ENCODE measurements at regions not wholly inside any gene's neighbourhood (a gene's known extent, or its start where the extent isn't known, plus 50 kb on each side); places are given as distances from the start of the nearest gene placed in this dataset.

DNA sequence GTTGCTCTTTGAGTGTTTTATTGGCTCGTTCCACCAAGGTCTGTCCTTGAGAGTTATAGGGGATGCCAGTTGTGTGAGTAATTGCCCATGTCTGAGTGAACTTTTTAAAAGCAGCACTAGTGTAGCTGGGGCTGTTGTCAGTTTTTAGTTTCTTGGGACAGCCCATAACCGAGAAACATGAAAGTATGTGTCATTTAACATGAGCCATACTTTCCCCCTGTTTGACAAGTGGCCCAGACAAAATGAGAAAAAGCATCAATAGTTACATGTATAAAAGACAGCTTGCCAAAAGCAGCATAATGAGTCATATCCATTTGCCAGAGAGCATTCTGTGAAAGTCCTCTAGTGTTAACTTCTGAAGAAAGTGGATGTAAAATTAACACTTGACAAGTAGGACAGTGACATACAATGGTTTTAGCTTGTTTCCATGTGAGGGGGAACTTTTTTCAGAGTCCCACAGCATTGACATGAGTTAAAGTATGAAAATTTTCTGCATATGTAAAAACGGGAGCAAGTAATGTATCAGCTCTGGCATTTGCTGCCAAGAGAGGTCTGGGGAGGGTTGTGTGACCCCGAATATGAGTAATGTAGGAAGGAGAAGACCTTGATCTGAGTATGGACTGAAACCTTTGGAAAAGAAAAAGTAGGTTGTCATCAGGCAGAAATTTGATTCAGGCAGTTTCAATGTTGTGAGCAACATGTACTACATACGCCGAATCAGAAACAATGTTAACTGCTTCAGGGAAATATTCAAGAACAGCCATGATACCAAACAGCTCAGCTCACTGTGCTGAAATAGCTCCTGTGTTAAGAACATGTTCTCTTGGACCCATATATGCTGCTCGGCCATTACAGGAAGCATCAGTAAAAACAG, 56.8 kb upstream of the ARL4D start:
- no peak overlapping the region for H3K27ac ChIP-seq (ENCODE audit: low read depth, low read length)
- peaks cover 16% of the 10 kb centered on the region for H3K4me1 Mint-ChIP-seq
- no peak overlapping the region for H3K4me3 Mint-ChIP-seq
- H3K36me3 ChIP-seq (ENCODE audit: control insufficient read depth, insufficient read depth, low read length): peaks cover 4% of the 10 kb centered on the region
- no peak overlapping the region for H3K4me3 ChIP-seq (ENCODE audit: low read length)
- TF ChIP-seq, protein P1, sequence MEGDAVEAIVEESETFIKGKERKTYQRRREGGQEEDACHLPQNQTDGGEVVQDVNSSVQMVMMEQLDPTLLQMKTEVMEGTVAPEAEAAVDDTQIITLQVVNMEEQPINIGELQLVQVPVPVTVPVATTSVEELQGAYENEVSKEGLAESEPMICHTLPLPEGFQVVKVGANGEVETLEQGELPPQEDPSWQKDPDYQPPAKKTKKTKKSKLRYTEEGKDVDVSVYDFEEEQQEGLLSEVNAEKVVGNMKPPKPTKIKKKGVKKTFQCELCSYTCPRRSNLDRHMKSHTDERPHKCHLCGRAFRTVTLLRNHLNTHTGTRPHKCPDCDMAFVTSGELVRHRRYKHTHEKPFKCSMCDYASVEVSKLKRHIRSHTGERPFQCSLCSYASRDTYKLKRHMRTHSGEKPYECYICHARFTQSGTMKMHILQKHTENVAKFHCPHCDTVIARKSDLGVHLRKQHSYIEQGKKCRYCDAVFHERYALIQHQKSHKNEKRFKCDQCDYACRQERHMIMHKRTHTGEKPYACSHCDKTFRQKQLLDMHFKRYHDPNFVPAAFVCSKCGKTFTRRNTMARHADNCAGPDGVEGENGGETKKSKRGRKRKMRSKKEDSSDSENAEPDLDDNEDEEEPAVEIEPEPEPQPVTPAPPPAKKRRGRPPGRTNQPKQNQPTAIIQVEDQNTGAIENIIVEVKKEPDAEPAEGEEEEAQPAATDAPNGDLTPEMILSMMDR (conservative IDR thresholded peaks at IDR 0.05): no peak
- H3K27me3 Mint-ChIP-seq (ENCODE audit: insufficient read depth): no peaks in the 10 kb centered on the region
- H3K9me3 ChIP-seq (ENCODE audit: control insufficient read depth, low read length): peaks cover 3% of the 10 kb centered on the region
- H3K36me3 Mint-ChIP-seq (ENCODE audit: low read depth): peaks cover 15% of the 10 kb centered on the region
- H3K27ac Mint-ChIP-seq: no peak overlapping the region
- no peak for DNase-seq
- 85 to 89% methylated on average over 6 to 7 of the region's 7 CpGs for WGBS, 2 experiments (ENCODE audit: insufficient coverage in 1 of 2, insufficient read length in 1 of 2)
- no peaks in the 10 kb centered on the region for H3K27me3 ChIP-seq (ENCODE audit: control insufficient read depth, insufficient read depth, low read length, poor library complexity, severe bottlenecking)
- H3K9ac ChIP-seq (ENCODE audit: extremely low read depth, low read length, poor library complexity, severe bottlenecking): no peak overlapping the region
- peaks cover 7% of the 10 kb centered on the region for H3K4me1 ChIP-seq (ENCODE audit: control insufficient read depth, insufficient read depth, low read length)
- H3K9me3 Mint-ChIP-seq: peaks cover 11% of the 10 kb centered on the region

DNA sequence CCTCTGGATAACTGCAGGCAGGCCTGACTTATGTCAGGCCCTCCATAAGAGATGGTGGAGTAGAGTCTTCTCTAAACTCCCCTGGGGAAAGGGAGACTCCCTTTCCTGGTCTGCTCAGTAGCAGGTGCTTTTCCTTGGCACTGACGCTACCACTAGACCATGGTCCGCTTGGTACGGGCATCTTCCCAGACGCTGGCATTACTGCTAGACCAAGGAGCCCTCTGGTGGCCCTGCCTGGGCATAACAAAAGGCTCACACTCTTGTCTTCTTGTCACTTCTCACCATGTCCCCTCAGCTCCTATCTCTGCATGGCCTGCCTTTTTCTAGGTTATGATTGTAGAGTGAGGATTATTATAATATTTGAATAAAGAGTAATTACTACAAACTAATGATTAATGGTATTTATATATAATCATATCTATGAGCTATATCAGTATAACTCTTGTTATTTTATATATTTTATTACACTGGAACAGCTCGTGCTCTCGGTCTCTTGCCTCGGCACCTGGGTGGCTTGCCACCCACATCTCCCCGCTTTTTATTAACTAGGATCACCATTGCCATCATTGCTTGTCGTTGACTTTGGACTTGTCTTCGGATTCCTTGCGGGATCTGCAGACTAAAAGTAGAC, 59.8 kb upstream of the ARL4D start:
- TF ChIP-seq, protein P1 (conservative IDR thresholded peaks at IDR 0.05): peak; percentile 85
- no peak overlapping the region for H3K9ac ChIP-seq (ENCODE audit: extremely low read depth, low read length, poor library complexity, severe bottlenecking)
- WGBS, 2 experiments (ENCODE audit: insufficient coverage in 1 of 2, insufficient read length in 1 of 2): 82 to 100% methylated on average over 6 to 11 of the region's 11 CpGs
- no peaks in the 10 kb centered on the region for H3K9me3 ChIP-seq (ENCODE audit: control insufficient read depth, low read length)
- H3K27me3 ChIP-seq (ENCODE audit: control insufficient read depth, insufficient read depth, low read length, poor library complexity, severe bottlenecking): no peaks in the 10 kb centered on the region
- H3K27me3 Mint-ChIP-seq (ENCODE audit: insufficient read depth): no peaks in the 10 kb centered on the region
- peak; percentile 90 for DNase-seq
- no peaks in the 10 kb centered on the region for H3K9me3 Mint-ChIP-seq
- no peak overlapping the region for H3K27ac Mint-ChIP-seq
- no peak overlapping the region for H3K27ac ChIP-seq (ENCODE audit: low read depth, low read length)
- H3K4me3 ChIP-seq (ENCODE audit: low read length): no peak overlapping the region
- H3K36me3 ChIP-seq (ENCODE audit: control insufficient read depth, insufficient read depth, low read length): peaks cover 4% of the 10 kb centered on the region
- peaks cover 28% of the 10 kb centered on the region for H3K4me1 Mint-ChIP-seq
- peaks cover 9% of the 10 kb centered on the region for H3K4me1 ChIP-seq (ENCODE audit: control insufficient read depth, insufficient read depth, low read length)
- H3K36me3 Mint-ChIP-seq (ENCODE audit: low read depth): no peaks in the 10 kb centered on the region
- H3K4me3 Mint-ChIP-seq: no peak overlapping the region

DNA sequence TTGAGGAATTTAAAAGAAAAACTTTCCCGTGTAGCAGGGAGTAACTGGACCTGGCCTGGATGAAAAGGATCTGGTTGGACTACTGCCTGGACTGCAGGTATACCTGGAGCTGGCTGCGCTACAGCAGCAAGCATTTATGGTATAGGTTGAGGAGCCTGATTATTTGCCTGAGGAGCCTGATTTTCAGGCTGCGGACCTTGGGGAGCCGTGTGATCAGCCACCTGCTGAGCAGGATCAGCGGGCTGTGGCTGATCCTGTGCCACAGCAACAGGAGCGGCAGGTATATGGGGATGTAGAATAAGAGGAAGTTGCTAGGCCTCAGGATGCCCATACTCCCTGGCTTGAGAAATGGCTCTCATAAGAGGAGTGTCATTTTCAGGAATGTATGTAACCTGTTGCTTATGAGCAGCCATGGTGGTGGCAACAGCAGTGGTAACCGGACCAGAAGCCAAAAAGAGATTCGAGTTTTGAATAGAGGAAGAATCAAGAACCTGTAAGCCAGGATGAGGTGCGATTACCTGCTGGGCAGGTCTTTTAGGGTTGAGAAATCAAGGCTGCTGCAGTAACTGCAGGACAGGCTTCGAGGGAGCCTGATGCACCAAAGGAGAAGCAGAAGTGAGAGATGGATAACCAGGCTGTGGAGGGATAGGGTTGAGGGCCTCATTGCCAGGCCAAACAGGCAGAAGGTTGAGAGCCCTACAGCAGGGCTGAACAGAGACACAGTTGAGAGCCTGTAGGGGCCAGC, 60.9 kb upstream of the ARL4D start:
- 80 to 81% methylated on average over 9 to 10 of the region's 10 CpGs for WGBS, 2 experiments (ENCODE audit: insufficient coverage in 1 of 2, insufficient read length in 1 of 2)
- no peaks in the 10 kb centered on the region for H3K27me3 Mint-ChIP-seq (ENCODE audit: insufficient read depth)
- no peak overlapping the region for H3K4me3 Mint-ChIP-seq
- no peaks in the 10 kb centered on the region for H3K9me3 Mint-ChIP-seq
- H3K36me3 Mint-ChIP-seq (ENCODE audit: low read depth): no peaks in the 10 kb centered on the region
- DNase-seq: peak; percentile 72
- Histone ChIP-seq H3K9me3 (ENCODE audit: control insufficient read depth, low read length) (peaks cover 7% of the 10 kb centered on the region), H3K4me1 (ENCODE audit: control insufficient read depth, insufficient read depth, low read length) (peaks cover 9% of the 10 kb centered on the region), H3K27ac (ENCODE audit: low read depth, low read length) (no peak overlapping the region), H3K4me3 (ENCODE audit: low read length) (no peak overlapping the region), H3K27me3 (ENCODE audit: control insufficient read depth, insufficient read depth, low read length, poor library complexity, severe bottlenecking) (no peaks in the 10 kb centered on the region), H3K9ac (ENCODE audit: extremely low read depth, low read length, poor library complexity, severe bottlenecking) (no peak overlapping the region), H3K36me3 (ENCODE audit: control insufficient read depth, insufficient read depth, low read length) (peaks cover 4% of the 10 kb centered on the region)
- no peak overlapping the region for H3K27ac Mint-ChIP-seq
- TF ChIP-seq, protein P1 (conservative IDR thresholded peaks at IDR 0.05): no peak
- peaks cover 35% of the 10 kb centered on the region for H3K4me1 Mint-ChIP-seq

Measured in endodermal cell (in vitro differentiated cells).